CD4-positive, alpha-beta memory T cell (primary cell): ENCODE measurements at regions not wholly inside any gene's neighbourhood (a gene's known extent, or its start where the extent isn't known, plus 50 kb on each side); places are given as distances from the start of the nearest gene placed in this dataset.

Experiments used
- CTCF ChIA-PET: fragments of 350-600 bp; sonication (Branson Sonifier 250); formaldehyde crosslinking; loops from one replicate; lab custom pipeline; 2021; ENCODE audit warnings: inconsistent platforms; ENCODE audit not compliant: partially characterized antibody; lab: Charles Lee
- POLR2A ChIA-PET: fragments of 350-600 bp; sonication (Branson Sonifier 250); formaldehyde crosslinking; loops from one replicate; lab custom pipeline; 2021; ENCODE audit not compliant: partially characterized antibody; lab: Charles Lee
- DNase-seq, 5 donors: peaks; one replicate each; pipeline versions ENCODE4 v3.0.0 to v3.0.0-alpha.2; 2020 to 2022; ENCODE audit warnings: mixed read lengths in 1 of 5
- H3K27ac ChIP-seq: one replicate; pipeline ENCODE4 v1.7.0; 2013; ENCODE audit warnings: low read depth, low read length
- H3K27me3 ChIP-seq: 2 replicates; pipeline ENCODE4 v1.7.0; 2013; ENCODE audit warnings: mild to moderate bottlenecking, low read length, moderate library complexity; ENCODE audit not compliant: insufficient read depth
- H3K36me3 ChIP-seq: 2 replicates; pipeline ENCODE4 v1.7.0; 2013; ENCODE audit warnings: mild to moderate bottlenecking, low read length, moderate library complexity; ENCODE audit not compliant: insufficient read depth
- H3K4me1 ChIP-seq: 2 replicates; pipeline ENCODE4 v1.7.0; 2013; ENCODE audit warnings: mild to moderate bottlenecking, low read length, moderate library complexity; ENCODE audit not compliant: insufficient read depth
- H3K4me3 ChIP-seq, 2 donors: one replicate each; pipeline ENCODE4 v1.7.0; 2013; ENCODE audit warnings: low read length in 2 of 2, mild to moderate bottlenecking in 1 of 2
- H3K9me3 ChIP-seq, 2 donors: one replicate each; pipeline ENCODE4 v1.7.0; 2013; ENCODE audit warnings: low read length in 2 of 2, control low read depth in 1 of 2; ENCODE audit not compliant: control insufficient read depth in 1 of 2
- H3K27ac Mint-ChIP-seq, 7 donors: one replicate each; pipeline ENCODE4 v1.8.0; 2020 to 2021; ENCODE audit warnings: mixed read lengths in 7 of 7, mild to moderate bottlenecking in 6 of 7, inconsistent platforms in 3 of 7, moderate library complexity in 3 of 7
- H3K27me3 Mint-ChIP-seq, 2 donors: one replicate each; pipeline ENCODE4 v1.8.0; 2020 to 2021; ENCODE audit warnings: mixed read lengths in 2 of 2
- H3K36me3 Mint-ChIP-seq, 2 donors: one replicate each; pipeline ENCODE4 v1.8.0; 2020 to 2021; ENCODE audit warnings: mixed read lengths in 2 of 2, inconsistent platforms in 1 of 2, mild to moderate bottlenecking in 1 of 2
- H3K4me1 Mint-ChIP-seq, 4 donors: one replicate each; pipeline ENCODE4 v1.8.0; 2020 to 2021; ENCODE audit warnings: mixed read lengths in 4 of 4, mild to moderate bottlenecking in 1 of 4
- H3K4me3 Mint-ChIP-seq, 8 donors: one replicate each; pipeline ENCODE4 v1.8.0; 2020 to 2021; ENCODE audit warnings: mixed read lengths in 8 of 8, mild to moderate bottlenecking in 7 of 8, moderate library complexity in 6 of 8, inconsistent platforms in 3 of 8
- H3K9me3 Mint-ChIP-seq, 8 donors: one replicate each; pipeline ENCODE4 v1.8.0; 2020 to 2021; ENCODE audit warnings: mixed read lengths in 8 of 8, mild to moderate bottlenecking in 5 of 8, inconsistent platforms in 3 of 8, moderate library complexity in 1 of 8
- intact Hi-C: fragments of 100-400 bp; cut with micrococcal nuclease; formaldehyde crosslinking; loops from one replicate; pipeline ENCODE4 v1.15.1; 2023

- no peak overlapping the region for H3K4me3 Mint-ChIP-seq
- intact Hi-C loops: no loop called here
- H3K9me3 ChIP-seq: no peaks in the 10 kb centered on the region
- H3K36me3 ChIP-seq: no peaks in the 10 kb centered on the region
- H3K4me1 ChIP-seq: no peaks in the 10 kb centered on the region
- ChIA-PET POLR2A (interaction anchor here (0.8 kb wide), 1 partner anchor 9 kb away, joined by 3 read pairs; no protein-coding TSS in a partner anchor), CTCF (no interaction called here)
- no peak overlapping the region for H3K27ac Mint-ChIP-seq
- H3K27me3 Mint-ChIP-seq: no peaks in the 10 kb centered on the region
- no peaks in the 10 kb centered on the region for H3K36me3 Mint-ChIP-seq
- no peak overlapping the region for H3K4me3 ChIP-seq
- H3K4me1 Mint-ChIP-seq: no peaks in the 10 kb centered on the region
- no peaks in the 10 kb centered on the region for H3K27me3 ChIP-seq
- no peak for DNase-seq
- H3K9me3 Mint-ChIP-seq: no peaks in the 10 kb centered on the region
- H3K27ac ChIP-seq: no peak overlapping the region
Observed at GRCh38 chr21:16087523-16087922, 357.7 kb downstream of the USP25 start.

GRCh38 chr21:16088056-16088455, 358.3 kb downstream of the USP25 start:
- intact Hi-C loops: no loop called here
- Mint-ChIP-seq H3K9me3 (no peaks in the 10 kb centered on the region), H3K4me1 (no peaks in the 10 kb centered on the region), H3K27ac (no peak overlapping the region), H3K27me3 (no peaks in the 10 kb centered on the region), H3K36me3 (no peaks in the 10 kb centered on the region), H3K4me3 (no peak overlapping the region)
- Histone ChIP-seq H3K4me1 (no peaks in the 10 kb centered on the region), H3K27me3 (no peaks in the 10 kb centered on the region), H3K27ac (no peak overlapping the region), H3K4me3 (no peak overlapping the region), H3K9me3 (no peaks in the 10 kb centered on the region), H3K36me3 (no peaks in the 10 kb centered on the region)
- POLR2A ChIA-PET: interaction anchor here (0.8 kb wide), 1 partner anchor 9 kb away, joined by 3 read pairs; no protein-coding TSS in a partner anchor
- CTCF ChIA-PET: no interaction called here
- no peak for DNase-seq

GRCh38 chr21:16095005-16095404, 365.2 kb downstream of the USP25 start:
- no peaks in the 10 kb centered on the region for H3K36me3 Mint-ChIP-seq
- Histone ChIP-seq H3K4me3 (no peak overlapping the region), H3K4me1 (no peaks in the 10 kb centered on the region), H3K9me3 (no peaks in the 10 kb centered on the region), H3K27me3 (no peaks in the 10 kb centered on the region), H3K36me3 (no peaks in the 10 kb centered on the region), H3K27ac (no peak overlapping the region)
- no peaks in the 10 kb centered on the region for H3K4me1 Mint-ChIP-seq
- POLR2A ChIA-PET: no interaction called here
- no peaks in the 10 kb centered on the region for H3K9me3 Mint-ChIP-seq
- no peak overlapping the region for H3K27ac Mint-ChIP-seq
- H3K4me3 Mint-ChIP-seq: no peak overlapping the region
- CTCF ChIA-PET: no interaction called here
- no peaks in the 10 kb centered on the region for H3K27me3 Mint-ChIP-seq
- intact Hi-C loops: no loop called here
- no peak for DNase-seq

- Histone ChIP-seq H3K27ac (no peak overlapping the region), H3K4me1 (no peaks in the 10 kb centered on the region), H3K4me3 (no peak overlapping the region), H3K36me3 (no peaks in the 10 kb centered on the region), H3K27me3 (no peaks in the 10 kb centered on the region), H3K9me3 (no peaks in the 10 kb centered on the region)
- H3K4me3 Mint-ChIP-seq: no peak overlapping the region
- no peak overlapping the region for H3K27ac Mint-ChIP-seq
- H3K4me1 Mint-ChIP-seq: no peaks in the 10 kb centered on the region
- no peaks in the 10 kb centered on the region for H3K9me3 Mint-ChIP-seq
- no peak for DNase-seq
- ChIA-PET POLR2A (interaction anchor here (0.9 kb wide), 1 partner anchor 9 kb away, joined by 3 read pairs; no protein-coding TSS in a partner anchor), CTCF (interaction anchor here (1.8 kb wide), 1 partner anchor 15 kb away, joined by 5 read pairs; no protein-coding TSS in a partner anchor)
- H3K36me3 Mint-ChIP-seq: no peaks in the 10 kb centered on the region
- H3K27me3 Mint-ChIP-seq: no peaks in the 10 kb centered on the region
- intact Hi-C loops: no loop called here
Observed at GRCh38 chr21:16096988-16097387, 367.2 kb downstream of the USP25 start.

- POLR2A ChIA-PET: no interaction called here
Observed at GRCh38 chr21:16102113-16102512, 372.3 kb downstream of the USP25 start.

GRCh38 chr21:16108561-16109075, 378.8 kb downstream of the USP25 start:
- POLR2A ChIA-PET: no interaction called here
- Mint-ChIP-seq H3K27me3 (no peaks in the 10 kb centered on the region), H3K4me3 (no peak overlapping the region), H3K4me1 (no peaks in the 10 kb centered on the region), H3K36me3 (no peaks in the 10 kb centered on the region), H3K9me3 (peaks cover 0 to 6% (median 2%) of the 10 kb centered on the region in 8 donors), H3K27ac (no peak overlapping the region)
- H3K36me3 ChIP-seq: no peaks in the 10 kb centered on the region
- no peak overlapping the region for H3K4me3 ChIP-seq
- no peak for DNase-seq
- no peaks in the 10 kb centered on the region for H3K9me3 ChIP-seq
- H3K4me1 ChIP-seq: no peaks in the 10 kb centered on the region
- CTCF ChIA-PET: no interaction called here
- no peak overlapping the region for H3K27ac ChIP-seq
- H3K27me3 ChIP-seq: no peaks in the 10 kb centered on the region
- intact Hi-C loops: no loop called here

More at GRCh38 chr21:16102113-16102512, 372.3 kb downstream of the USP25 start:
- Histone ChIP-seq H3K27me3 (no peaks in the 10 kb centered on the region), H3K4me3 (no peak overlapping the region), H3K36me3 (no peaks in the 10 kb centered on the region), H3K4me1 (no peaks in the 10 kb centered on the region), H3K27ac (no peak overlapping the region), H3K9me3 (no peaks in the 10 kb centered on the region)
- Mint-ChIP-seq H3K4me3 (no peak overlapping the region), H3K36me3 (no peaks in the 10 kb centered on the region), H3K9me3 (peaks cover 0 to 3% (median 0%) of the 10 kb centered on the region in 8 donors), H3K27ac (no peak overlapping the region), H3K4me1 (no peaks in the 10 kb centered on the region), H3K27me3 (no peaks in the 10 kb centered on the region)
- intact Hi-C loops: no loop called here
- CTCF ChIA-PET: no interaction called here
- DNase-seq: no peak

- Histone ChIP-seq H3K4me3 (no peak overlapping the region), H3K9me3 (no peaks in the 10 kb centered on the region), H3K27me3 (no peaks in the 10 kb centered on the region), H3K4me1 (no peaks in the 10 kb centered on the region), H3K36me3 (no peaks in the 10 kb centered on the region), H3K27ac (no peak overlapping the region)
- Mint-ChIP-seq H3K27ac (no peak overlapping the region), H3K36me3 (no peaks in the 10 kb centered on the region), H3K4me3 (no peak overlapping the region), H3K9me3 (peaks cover 0 to 7% (median 3%) of the 10 kb centered on the region in 8 donors), H3K4me1 (no peaks in the 10 kb centered on the region), H3K27me3 (no peaks in the 10 kb centered on the region)
- ChIA-PET CTCF (no interaction called here), POLR2A (no interaction called here)
- DNase-seq: no peak
- intact Hi-C loops: no loop called here
Observed at GRCh38 chr21:16113052-16113715, 383.4 kb downstream of the USP25 start.
